Mammary epithelial cell (primary cell): ENCODE measurements at regions not wholly inside any gene's neighbourhood (a gene's known extent, or its start where the extent isn't known, plus 50 kb on each side); places are given as distances from the start of the nearest gene placed in this dataset.

Experiments
- CTCF ChIP-seq, 2 donors: IDR thresholded peaks in 1 of 2; conservative IDR thresholded peaks in 1 of 2; 2 replicates each; pipeline ENCODE4 v1.5.1; 2011 to 2012; ENCODE audit warnings: inconsistent platforms in 2 of 2, low read length in 2 of 2, mild to moderate bottlenecking in 2 of 2, control low read depth in 1 of 2, low read depth in 1 of 2; ENCODE audit not compliant: insufficient read depth in 1 of 2; ENCODE audit errors: extremely low read depth in 1 of 2
- EZH2 ChIP-seq: IDR thresholded peaks from 2 replicates; pipeline ENCODE4 v1.6.1; 2012; ENCODE audit warnings: low read length, inconsistent platforms, borderline replicate concordance

- TF ChIP-seq CTCF (conservative IDR thresholded peaks at IDR 0.05 in 1 of 2, IDR thresholded peaks at IDR 0.05 in 1 of 2; ENCODE audit: extremely low read depth in 1 of 2, insufficient read depth in 1 of 2, low read depth in 1 of 2, low read length in 2 of 2) (no peak), EZH2 (no peak)
These were observed 109.4 kb upstream of the H2AZ1 start for GRCh38 chr4:100059467-100059866.
